Embryonic facial prominence (tissue), 1 donor: ENCODE measurements at regions not wholly inside any gene's neighbourhood (a gene's known extent, or its start where the extent isn't known, plus 50 kb on each side); places are given as distances from the start of the nearest gene placed in this dataset.

Experiments
- DNase-seq: peaks from one replicate; pipeline ENCODE4 v3.0.0-alpha.2; 2016; ENCODE audit errors: extremely low spot score

DNA sequence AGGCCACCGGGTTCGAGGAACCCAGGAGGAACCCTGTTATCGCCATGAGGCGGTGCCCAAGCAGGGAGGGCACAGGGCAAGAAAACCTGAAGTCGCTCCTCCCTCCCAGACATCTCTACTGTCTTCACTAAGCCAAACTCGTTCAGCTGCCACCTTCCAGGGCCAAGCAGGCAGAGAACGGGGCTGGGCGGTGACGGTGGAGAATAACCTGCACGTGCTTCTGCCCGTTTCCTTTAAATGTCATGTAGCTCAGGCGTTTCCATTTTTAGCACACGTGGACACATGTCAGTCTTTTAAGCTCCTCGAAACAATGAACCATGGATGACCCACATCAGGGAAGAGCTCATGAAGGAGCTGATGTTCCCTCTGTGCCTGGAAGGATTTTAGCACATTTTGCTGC lies 124.3 kb upstream of the KLF6 start:
- DNase-seq = no peak

DNA sequence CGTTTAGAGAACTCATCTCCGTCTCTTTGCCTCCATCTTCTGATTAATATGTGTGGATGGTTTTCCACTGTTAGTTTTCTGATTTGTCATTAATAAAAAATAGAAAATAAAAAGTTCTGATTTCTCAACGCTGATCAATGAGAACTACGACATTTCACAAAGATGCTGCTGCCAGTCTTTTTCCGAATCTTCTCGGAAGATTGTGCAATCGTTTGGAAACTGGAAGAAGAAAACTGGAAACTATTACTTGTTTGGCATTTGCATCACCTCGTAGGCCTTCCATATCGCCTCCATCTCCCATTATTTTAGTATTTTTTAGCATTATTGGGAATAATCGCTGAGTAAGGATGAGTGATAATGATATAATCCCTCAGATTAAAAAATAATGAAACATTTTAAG lies 123.2 kb upstream of the KLF6 start:
- DNase-seq = no peak

DNA sequence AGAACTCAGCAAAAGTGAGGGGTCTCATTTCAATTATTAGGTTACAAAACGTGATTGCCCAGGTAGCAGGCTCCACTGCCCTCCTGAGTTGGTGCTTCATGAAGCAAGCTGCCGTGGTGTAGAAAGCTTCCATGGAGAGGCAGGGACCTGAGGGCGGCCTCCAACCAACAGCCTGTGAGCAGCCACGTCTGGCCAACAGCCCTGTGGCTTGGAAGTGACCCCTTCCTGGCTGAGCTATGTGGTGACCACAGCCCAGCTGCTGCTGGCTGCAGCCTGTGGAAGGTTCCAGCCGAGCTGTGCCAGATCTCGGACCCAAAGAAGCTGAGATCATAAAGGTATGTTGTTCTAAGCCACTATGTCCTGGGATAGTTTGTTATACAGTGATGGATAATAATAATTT lies 122.5 kb upstream of the KLF6 start:
- DNase-seq = no peak

DNA sequence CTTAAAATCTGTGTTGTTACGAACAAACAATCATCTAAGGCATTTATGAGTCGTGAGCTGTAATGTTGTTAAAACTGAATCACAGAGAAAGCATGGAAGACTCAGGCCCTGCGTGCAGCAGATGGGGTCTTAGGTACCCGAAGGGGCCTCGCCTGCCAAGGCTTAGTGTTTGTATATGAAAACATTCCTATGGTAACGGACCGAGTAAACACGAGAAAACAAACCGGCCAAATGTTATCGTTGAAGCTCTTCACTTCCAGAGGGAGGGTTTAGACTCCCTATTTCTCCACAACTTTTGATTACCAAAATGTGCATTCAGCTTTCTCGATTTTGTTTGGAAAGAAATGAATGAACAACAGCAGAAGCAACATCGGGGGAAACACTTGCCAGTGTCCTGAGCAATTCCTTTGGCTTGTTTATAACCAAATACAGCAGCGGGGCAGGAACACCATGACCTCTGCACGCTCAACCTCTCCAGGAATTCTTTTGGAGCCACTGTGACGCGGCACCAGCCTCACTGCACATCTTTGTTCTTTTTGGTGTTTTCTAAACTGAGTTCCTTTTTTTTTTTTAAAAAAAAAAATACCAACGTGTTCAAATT lies 121.6 kb upstream of the KLF6 start:
- DNase-seq = no peak

DNA sequence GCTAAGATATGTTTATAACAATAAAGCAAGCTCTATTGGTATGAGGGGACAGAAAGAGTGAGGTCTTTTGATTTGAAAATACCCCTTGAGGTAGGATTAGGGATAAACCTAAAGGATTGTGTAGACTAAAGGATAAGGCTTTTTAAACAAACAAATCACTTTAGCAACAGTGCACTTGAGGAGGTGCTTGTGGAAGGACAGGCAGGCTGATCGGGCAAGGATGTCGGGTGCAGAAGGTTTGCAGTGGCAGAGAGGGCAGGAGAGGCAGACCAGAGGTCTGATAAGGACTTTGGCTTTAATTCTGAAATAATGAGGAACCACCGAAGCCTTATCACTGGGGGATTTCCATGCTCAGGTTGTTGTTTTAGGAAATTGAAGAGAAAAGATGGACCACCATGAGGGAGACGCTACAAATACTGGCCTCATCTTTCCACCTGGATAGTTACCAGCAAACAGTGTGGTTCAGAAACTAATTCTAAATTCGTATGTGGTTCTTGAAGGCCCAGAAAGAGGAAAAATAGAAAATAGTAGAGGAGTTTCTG lies 119.5 kb upstream of the KLF6 start:
- no peak for DNase-seq

DNA sequence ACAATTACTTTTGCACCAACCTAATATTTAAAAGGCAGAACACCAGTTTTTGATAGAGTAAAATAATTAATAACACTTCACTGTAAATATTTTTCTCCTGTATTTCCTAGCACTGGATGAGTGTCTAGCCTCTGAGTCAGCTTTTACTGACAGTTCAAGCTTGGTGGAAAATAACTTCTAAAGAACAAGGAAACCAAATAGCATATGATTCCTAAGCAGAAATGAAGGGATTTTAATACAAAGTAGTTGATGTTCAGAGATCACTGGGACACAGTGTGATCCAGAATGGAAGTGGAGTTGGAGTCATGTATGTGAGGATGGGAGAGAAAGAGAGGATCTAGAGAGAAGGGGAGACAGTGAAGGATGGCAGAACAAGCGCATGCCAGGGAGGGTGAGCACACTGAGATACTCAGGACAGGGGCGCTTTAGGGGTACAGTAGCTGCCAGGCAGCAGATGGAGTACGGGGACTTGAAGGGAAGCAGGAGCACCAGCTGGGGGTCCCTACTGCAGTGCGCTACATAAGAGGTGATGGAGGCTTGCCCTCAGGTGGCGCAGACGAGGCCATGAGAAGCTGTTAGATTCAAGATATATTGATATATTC lies 117.9 kb upstream of the KLF6 start:
- DNase-seq = no peak

DNA sequence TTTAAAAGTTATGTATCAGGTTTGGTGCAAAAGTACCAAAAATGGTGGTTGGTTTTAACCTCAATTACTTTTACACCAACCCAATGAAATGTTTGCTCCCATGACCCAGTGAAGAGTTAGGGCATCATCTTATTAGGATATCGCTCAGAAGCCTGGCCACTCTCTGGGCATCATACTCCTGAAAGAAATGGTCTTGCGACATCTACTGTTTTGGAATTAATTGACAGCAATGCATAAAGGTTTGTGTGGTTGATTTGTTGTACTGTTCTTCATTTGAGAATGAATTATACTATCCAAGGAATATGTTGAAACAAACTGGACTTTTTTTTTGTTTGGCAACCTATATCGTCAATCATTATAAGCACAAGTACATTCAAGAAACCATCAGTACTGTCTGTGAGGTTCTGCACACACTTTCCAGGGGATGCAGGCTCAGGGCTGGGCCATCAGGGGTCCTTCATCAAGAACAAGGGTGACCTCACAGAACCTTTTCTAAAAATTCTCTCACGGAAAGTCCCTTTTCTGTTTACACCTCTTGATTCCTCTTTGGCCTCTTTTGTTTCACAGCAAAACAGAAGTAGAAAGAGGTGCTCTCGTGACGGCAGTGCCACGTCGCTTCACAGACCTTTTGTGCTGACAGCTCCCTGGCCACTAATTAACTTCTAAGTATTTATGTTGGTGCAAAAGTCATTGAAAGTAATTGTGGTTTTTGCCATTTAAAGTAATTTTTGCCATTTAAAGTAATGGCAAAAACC lies 117.2 kb upstream of the KLF6 start:
- no peak for DNase-seq

DNA sequence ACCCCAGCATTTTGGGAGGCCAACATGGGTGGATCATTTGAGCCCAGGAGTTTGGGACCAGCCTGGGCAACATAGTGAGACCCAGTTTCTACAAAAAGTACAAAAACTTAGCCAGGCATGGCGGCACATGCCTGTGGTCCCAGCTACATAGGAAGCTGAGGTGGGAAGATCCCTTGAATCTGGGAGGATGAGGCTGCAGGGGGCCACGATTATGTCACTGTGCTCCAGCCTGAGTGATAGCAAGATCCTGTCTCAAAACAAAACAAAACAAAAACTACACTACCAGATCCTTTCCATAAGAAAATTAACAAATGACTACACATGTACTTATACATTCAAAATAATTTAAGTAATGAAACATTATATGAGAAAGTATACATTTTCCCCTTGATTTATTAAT lies 116.4 kb upstream of the KLF6 start:
- DNase-seq = no peak

DNA sequence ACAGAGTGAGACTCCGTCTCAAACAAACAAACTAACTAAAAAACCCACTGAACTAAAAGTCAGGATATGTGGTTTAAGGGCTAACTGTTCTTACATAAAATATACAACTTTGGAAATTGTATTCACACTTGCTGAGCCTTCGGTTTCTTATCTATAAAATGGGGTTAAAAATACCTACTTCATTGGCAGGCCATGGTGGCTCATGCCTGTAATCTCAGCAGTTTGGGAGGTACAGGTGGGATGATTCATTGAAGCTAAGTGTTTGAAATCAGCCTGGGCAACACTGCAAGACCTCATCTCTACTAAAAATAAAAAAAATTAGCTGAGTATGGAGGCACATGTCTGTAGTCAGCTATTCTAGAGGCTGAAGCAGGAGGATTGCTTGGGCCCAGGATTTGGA lies 115.4 kb upstream of the KLF6 start:
- DNase-seq = no peak

DNA sequence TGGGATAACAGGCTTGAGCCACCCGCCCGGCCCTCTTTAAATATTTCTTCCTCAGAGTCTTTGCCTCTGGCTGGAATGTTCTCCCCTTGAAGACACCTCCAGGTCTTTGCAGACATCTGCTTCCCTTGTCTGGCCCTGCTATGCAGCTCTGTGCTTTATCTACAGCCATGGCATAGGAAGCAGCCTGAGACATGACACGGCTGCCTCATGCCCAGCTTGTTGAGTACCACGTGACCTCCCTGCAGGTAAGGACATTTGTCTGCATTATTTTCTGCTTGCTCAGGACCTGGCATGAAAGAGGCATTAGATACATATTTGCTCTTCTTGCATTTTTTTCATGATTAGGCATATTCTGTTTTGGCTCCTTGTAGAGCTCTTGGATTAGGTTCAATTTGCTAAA lies 113.8 kb upstream of the KLF6 start:
- no peak for DNase-seq

DNA sequence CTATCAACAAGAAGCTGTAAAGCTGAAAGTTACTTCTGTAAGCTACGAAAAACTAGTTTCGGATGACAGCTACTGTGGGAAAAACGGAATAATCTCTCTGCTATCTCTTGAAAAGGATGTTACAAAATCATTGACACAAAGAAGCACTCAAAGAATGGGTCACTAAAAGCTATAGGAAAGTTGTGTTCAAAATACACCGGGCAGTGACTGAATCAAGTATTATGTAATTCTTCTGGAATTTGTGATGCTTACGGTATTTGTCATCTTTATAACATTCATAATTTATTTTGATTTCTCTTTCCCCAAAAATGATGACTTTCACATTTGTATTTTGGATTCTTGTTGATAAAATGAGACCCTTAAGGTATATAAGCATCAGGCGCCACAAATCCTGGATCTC lies 112.1 kb upstream of the KLF6 start:
- no peak for DNase-seq

DNA sequence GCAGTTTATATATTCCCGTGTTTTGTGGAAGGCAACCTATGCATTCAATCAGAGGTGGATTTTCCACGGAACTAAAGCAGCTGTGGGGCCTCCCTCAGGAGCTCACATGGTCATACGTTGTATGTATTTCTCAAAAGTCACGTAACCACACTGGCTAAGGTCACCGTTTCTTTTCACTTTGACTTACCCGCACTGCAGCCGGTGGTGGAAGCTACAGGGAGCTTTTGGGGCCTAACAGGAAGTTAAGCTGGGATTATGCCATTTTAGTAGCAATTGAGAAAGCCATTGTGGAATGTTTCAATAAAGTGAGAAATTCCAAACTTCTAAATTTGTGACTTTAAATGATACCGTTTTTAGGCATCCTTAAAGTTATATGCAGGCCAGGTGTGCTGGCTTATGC lies 111.2 kb upstream of the KLF6 start:
- no peak for DNase-seq

DNA sequence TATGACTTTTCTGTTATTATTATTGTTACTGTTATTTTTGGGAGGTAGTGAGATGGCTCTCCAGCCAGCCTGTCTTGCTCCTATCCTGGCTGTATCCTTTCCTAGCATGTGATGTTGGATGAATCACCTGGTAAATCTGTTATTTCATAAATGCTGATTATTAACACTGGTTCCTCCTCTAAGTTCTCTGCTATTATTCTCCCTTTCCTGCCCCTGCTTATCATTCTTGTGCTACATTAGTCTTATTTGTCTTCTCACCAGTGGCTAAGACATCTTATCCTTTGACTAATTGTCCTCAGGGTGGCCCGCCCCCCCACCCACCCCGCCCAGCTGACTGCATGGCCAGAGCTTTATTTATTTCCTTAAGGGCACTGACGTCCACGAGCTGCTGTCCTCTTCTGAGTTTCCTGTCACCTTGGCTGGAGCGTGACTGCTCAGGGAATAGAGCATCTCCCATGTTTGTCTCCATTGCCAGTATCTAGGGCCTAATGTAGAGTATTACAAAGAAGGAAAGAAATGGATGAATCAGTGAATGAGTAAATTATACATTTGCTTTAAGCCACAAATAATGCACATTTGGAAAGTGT lies 110.1 kb upstream of the KLF6 start:
- no peak for DNase-seq

DNA sequence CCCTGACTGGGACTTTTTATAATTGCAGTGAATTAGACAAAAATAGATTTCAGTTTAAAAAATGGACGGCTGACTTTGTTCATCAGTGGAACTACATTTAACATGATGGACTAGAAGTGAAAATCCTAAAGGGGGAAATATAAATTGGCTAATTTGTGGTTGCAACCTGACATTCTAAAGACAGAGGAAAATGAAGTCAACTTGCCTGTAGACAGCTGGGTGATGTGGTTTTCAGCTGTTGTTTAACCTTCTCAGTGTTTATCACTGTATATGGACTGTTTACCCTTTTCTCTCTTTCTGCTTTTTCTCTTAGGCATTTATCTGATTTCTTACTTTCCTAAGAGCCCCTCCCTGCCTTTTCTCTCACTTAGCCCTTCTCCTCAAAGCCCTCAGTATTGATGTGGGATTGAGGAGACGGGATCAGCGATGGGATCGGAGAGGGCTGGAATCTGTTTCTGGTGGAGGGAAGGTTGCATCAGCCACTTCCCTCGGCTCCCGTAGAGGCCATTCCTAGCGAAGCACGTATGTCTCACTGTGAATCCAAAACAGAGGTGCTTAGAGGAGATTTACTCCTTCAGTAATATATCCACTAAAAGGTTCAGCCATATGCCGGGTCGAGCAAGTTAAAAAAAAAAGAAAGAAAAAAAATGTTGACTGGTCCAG lies 109.0 kb upstream of the KLF6 start:
- DNase-seq = no peak

DNA sequence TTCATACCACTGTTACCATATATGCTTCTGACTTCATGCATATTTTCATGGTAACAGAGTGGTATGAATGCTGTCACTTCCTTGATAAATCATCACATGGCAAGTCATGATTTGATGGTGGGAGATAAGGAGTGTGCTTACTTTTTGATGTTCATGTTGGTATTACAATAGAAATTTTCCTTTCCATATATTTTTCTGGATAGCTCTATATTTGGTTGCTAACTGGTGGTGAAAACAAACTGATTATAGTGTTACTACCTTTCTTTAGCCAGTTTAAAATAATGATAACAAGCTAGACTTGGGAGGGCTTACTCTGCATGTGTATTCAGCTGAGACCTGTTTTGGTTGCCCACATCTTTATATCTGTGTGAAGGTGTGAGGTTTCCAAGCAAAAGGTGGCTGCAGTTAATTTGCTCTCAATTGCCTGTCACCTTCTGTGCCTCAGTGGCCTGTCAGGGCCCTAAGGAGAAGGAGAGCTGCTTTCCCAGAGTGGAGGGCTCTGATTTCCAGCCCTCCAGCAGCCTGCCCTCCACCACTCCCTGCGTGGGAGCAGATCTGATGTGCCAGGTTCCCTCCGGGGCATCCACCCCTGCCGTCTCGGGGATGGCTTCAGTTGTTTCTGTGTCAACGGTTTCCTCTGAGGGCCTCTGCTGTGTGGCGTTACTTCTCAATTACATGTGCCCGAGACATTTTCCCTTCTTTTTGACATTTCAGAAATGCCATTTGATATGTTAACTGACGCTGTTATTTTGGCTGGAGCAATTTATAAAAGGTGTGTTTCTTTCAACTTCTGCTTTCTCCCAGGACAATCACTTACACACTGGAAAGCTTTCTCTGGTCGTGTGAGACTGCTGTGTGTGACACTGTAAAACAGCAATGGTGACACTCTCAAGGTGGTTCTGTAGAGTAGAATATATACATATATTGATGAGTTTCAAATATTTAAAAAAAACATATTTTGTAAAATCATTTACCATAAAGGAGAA lies 107.7 kb upstream of the KLF6 start:
- no peak for DNase-seq

DNA sequence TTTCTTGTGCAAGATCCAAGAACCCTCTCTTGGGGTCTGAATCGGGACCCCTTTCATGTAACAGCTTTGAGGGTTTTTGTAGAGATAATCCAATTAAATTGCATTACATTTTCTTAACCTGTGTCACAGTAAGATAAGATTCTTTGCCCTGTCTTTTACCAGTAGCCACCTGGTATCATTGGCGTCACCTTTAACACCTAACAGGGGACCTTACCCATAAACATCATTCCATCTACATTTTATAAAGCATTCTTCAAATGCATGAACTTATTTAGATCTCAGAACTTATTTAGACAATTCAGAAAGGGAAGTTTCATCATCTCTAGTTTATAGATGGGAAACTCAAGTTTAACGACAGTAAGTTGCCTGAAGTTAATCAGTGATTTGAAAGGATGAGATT lies 106.4 kb upstream of the KLF6 start:
- DNase-seq = no peak

DNA sequence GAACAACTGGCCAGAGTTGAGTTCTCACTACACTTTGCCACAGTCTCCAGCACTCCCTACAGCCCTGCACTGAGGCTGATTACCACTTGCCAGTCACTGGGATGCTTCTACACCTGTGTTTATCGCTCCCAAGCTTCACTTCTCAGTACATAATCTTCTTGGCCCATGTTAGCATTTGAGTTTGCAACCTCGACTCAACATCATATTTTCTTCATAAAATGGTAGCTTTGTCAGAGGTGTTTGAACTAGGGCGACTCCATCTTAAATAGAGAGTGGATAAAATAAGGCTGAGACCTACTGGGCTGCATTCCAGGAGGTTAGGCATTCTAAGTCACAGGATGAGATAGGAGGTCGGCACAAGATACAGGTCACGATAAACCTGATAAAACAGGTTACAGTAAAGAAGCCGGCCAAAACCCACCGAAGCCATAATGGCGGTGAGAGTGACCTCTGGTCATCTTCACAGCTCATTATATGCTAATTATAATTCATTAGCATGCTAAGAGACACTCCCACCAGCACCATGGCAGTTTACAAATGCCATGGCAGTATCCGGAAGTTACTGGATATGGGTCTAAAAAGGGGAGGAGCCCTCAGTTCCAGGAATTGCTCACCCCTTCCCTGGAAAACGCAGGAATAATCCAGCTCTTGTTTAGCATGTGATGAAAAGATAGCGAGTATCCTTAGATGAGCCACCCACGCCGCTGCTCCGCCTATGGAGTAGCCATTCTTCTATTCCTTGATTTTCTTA lies 105.8 kb upstream of the KLF6 start:
- DNase-seq = no peak

DNA sequence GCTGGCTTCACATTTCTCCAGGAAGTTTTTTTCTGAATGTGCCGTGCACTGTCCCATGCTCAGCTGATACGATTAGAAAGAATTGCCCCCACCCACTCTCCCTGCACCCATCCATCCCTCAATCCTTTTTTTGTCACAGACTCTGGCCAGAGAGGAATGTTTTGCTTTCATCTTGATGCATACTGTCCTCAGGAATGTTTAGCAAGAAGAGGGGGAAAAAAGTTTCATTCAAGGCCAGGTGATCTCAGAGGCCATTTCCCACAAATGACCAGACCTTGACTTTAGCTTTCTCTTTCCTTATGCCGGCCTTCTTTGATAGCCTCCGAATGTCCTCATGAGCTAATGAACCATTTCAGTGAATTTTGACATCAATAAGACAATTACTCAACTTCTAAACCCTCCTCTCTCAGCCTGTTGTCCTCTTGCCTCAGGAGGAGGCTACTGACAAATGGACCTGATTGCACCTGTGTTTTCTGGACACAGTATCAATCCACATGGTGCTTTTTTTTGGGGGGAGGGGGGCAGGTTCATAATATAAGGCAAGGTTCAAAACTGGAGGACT lies 105.0 kb upstream of the KLF6 start:
- no peak for DNase-seq

DNA sequence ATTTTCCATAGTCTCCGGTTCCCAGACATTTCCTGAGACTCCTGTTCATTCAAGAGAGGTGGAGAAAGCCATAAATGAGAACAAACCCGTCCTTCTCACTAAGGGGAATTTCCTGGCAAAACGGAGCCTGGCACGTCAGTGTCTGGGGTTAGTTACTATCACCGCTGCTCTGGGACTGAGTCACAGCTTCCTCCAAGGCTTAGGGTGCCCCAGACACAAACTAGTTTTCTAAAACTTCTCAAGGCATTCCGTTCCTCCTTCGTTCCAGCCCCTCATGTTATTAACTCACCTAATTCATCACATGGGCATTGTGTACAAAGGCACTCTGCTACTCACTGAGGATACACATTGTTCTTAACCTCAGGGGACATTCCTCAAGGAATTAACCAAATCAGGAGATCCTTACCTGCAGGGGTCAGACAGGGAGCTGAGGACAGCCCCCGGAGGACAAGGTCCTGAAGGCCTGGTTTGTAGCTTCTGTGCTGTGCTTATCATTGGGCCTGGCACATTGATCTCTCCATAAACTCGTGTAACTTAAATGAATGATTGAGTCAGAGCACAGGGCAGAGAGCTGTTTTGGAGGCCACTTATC lies 103.0 kb upstream of the KLF6 start:
- no peak for DNase-seq

DNA sequence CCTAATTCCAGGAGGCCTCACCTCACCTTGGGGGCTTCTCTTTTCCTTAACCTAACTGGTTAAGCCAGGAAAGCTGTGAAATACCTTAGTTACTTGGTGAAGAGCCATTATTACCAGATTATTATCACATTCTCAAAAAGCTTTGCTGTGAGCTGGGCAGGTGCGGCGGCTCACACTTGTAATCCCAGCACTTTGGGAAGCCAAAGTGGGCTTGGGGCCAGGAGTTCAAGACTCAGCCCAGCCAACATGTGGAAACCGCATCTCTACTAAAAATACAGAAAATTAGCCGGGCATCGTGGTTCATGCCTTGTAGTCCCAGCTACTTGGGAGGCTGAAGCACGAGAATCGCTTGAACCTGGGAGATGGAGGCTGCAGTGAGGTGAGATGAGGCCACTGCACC lies 102.4 kb upstream of the KLF6 start:
- no peak for DNase-seq
